ENCODE measurements at regions not wholly inside any gene's neighbourhood (a gene's known extent, or its start where the extent isn't known, plus 50 kb on each side); places are given as distances from the start of the nearest gene placed in this dataset.
A peak's percentile ranks its signal among the peaks of the same experiment; 100 is the strongest.

- TF ChIP-seq, protein P1, sequence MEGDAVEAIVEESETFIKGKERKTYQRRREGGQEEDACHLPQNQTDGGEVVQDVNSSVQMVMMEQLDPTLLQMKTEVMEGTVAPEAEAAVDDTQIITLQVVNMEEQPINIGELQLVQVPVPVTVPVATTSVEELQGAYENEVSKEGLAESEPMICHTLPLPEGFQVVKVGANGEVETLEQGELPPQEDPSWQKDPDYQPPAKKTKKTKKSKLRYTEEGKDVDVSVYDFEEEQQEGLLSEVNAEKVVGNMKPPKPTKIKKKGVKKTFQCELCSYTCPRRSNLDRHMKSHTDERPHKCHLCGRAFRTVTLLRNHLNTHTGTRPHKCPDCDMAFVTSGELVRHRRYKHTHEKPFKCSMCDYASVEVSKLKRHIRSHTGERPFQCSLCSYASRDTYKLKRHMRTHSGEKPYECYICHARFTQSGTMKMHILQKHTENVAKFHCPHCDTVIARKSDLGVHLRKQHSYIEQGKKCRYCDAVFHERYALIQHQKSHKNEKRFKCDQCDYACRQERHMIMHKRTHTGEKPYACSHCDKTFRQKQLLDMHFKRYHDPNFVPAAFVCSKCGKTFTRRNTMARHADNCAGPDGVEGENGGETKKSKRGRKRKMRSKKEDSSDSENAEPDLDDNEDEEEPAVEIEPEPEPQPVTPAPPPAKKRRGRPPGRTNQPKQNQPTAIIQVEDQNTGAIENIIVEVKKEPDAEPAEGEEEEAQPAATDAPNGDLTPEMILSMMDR (IDR thresholded peaks at IDR 0.05) = no peak
Observed at GRCh38 chrX:103158317-103158621, 56.6 kb upstream of the BEX4 start.

- TF ChIP-seq, protein P1 (IDR thresholded peaks at IDR 0.05) = peak; percentile 60
Observed at GRCh38 chrX:103157496-103158316, 57.2 kb upstream of the BEX4 start.

GRCh38 chrX:103155201-103155600 is 59.7 kb upstream of the BEX4 start:
- TF ChIP-seq, protein P1 (IDR thresholded peaks at IDR 0.05) = no peak

GRCh38 chrX:103153661-103154060 is 60.7 kb upstream of the NXF3 start:
- TF ChIP-seq, protein P1 (IDR thresholded peaks at IDR 0.05) = no peak

- TF ChIP-seq, protein P1 (IDR thresholded peaks at IDR 0.05) = no peak
Observed at GRCh38 chrX:103151799-103152198, 58.9 kb upstream of the NXF3 start.

GRCh38 chrX:103149652-103150051 is 56.7 kb upstream of the NXF3 start:
- TF ChIP-seq, protein P1 (IDR thresholded peaks at IDR 0.05) = no peak

- TF ChIP-seq, protein P1 (IDR thresholded peaks at IDR 0.05) = no peak
Observed at GRCh38 chrX:103148075-103148474, 55.1 kb upstream of the NXF3 start.

All from LNCAP (cell line).